Spleen (tissue), 7 donors: ENCODE measurements at regions not wholly inside any gene's neighbourhood (a gene's known extent, or its start where the extent isn't known, plus 50 kb on each side); places are given as distances from the start of the nearest gene placed in this dataset.

Source experiments
- POLR2A ChIP-seq, 3 donors: fragments of 450-650 bp; IDR thresholded peaks; one replicate each; pipeline ENCODE4 v1.5.1; 2017; ENCODE audit warnings: antibody characterized with exemption in 3 of 3, mild to moderate bottlenecking in 1 of 3
- TF ChIP-seq, protein P1 (sequence below), 11 experiments: fragments of 200-600 bp in 7 of 11; fragments of 450-650 bp in 4 of 11; sonication (generic) in 4 of 11; IDR thresholded peaks in 8 of 11; conservative IDR thresholded peaks in 3 of 11; 1 replicate in 7 of 11; 2 replicates in 4 of 11; pipeline versions ENCODE4 v1.4.0 to v1.8.0; 2016 to 2021; ENCODE audit warnings: antibody characterized with exemption in 11 of 11, inconsistent platforms in 4 of 11, mild to moderate bottlenecking in 1 of 11
- donor health status: DM: no; HTN: no; CAD: no; lungs with moderate emphysema.
- donor health status: DM: no; HTN: no; CAD: no.
- donor health status: DM: no; HTN: no; CAD: no.

DNA sequence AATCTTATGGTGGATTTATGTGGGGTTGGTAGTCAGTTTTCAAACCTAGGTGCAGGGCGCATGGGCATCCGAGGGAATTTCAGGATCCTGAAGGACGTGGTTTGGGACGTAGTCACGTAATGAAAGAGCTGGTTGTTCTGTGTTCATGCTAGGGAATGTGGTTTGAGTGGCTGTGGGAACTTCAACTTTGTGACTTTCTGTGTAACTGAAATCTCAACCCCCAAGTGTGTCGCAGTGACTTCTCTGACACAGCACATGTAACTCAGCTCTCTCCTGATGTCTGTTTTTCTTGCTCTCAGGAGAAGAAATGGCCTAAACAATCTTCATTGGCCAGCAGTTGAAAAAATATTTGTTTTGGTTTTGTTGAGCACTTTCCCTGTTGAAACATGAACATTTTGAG, 199.0 kb downstream of the PTEN start:
- no peak for TF ChIP-seq POLR2A (IDR thresholded peaks at IDR 0.05)
- TF ChIP-seq, protein P1, sequence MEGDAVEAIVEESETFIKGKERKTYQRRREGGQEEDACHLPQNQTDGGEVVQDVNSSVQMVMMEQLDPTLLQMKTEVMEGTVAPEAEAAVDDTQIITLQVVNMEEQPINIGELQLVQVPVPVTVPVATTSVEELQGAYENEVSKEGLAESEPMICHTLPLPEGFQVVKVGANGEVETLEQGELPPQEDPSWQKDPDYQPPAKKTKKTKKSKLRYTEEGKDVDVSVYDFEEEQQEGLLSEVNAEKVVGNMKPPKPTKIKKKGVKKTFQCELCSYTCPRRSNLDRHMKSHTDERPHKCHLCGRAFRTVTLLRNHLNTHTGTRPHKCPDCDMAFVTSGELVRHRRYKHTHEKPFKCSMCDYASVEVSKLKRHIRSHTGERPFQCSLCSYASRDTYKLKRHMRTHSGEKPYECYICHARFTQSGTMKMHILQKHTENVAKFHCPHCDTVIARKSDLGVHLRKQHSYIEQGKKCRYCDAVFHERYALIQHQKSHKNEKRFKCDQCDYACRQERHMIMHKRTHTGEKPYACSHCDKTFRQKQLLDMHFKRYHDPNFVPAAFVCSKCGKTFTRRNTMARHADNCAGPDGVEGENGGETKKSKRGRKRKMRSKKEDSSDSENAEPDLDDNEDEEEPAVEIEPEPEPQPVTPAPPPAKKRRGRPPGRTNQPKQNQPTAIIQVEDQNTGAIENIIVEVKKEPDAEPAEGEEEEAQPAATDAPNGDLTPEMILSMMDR (IDR thresholded peaks at IDR 0.05 in 8 of 11, conservative IDR thresholded peaks at IDR 0.05 in 3 of 11), result no peak
